GM21360 (cell line): ENCODE measurements at regions not wholly inside any gene's neighbourhood (a gene's known extent, or its start where the extent isn't known, plus 50 kb on each side); places are given as distances from the start of the nearest gene placed in this dataset.
"Not testable (repeated sequence)": the region's sequence is repeated elsewhere in the genome, so short reads cannot be mapped to it uniquely, and the experiment has no call there.

Experiments
- ATAC-seq: cut with Tn5 transposase; IDR thresholded peaks from one replicate; pipeline ENCODE4 v1.9.1; 2021; ENCODE audit warnings: mild to moderate bottlenecking, moderate library complexity; ENCODE audit not compliant: unreplicated experiment

DNA sequence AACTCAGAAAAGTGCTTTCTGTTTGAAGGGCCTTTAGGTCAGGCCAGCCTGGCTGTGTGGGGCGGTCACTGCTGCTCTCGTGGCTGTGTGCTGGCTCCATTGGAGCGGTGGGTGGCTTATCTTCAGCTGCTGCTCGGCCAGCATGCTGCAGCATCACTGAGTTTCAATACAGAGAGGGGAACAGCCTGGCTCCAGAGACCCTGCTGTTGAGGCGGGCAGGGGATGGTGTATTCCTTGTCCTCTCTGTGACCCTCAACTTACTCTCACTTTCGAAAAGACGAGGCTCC lies 248.5 kb upstream of the ONECUT1 start:
- ATAC-seq = no peak

DNA sequence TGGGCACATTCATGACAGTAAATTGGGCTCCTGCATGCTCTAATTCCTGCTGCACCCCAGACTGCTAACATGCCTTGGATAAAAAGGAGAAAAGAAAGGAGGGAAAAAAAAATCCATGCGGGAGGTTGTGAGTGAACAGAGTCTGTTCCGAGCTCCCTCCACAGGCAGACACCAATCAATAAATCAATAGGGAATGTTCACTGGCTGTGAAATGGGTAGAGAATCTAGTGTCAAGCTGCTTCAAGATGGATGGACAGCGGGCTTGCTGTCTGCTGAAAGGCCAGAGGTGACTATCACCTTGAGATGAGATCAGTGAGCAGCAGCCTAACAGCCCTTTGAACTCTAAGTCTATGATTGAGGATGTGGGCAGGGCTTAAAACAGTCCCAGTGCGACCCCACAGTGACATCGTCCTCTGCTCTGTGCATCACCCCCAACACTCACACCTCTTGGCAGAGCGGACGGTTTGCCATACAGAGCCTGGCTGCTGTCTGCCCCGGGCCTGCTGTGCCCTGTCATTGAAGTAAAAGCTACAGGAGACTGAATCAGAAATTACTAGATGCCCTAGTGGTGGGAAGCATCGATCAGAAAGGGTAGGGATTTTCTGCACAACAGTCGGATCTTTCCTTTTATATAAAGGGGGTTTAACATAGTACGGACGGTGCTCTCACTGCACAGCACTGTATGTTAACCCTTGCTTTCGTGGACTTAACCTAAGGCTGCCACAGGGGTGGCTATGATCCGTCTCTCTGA lies 247.9 kb upstream of the ONECUT1 start:
- no peak for ATAC-seq

DNA sequence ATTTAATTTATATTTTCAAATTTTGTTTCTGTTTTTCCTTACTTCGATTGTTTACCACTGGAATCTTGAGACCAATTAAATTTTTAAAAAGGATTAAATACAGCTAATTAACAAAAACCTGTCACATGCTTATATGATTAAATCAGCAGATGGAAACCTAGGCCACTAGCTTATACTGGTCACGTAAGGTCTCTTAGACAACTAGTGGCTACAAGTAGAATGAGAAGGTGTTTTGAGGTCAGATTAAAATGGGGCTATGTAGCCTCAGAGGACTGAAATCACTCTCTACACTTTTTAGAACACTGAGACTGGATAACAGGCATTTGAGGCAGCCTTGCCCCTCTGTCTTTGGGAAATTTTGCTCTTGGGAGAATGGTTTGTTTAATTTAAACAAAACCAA lies 246.5 kb upstream of the ONECUT1 start:
- no peak for ATAC-seq

DNA sequence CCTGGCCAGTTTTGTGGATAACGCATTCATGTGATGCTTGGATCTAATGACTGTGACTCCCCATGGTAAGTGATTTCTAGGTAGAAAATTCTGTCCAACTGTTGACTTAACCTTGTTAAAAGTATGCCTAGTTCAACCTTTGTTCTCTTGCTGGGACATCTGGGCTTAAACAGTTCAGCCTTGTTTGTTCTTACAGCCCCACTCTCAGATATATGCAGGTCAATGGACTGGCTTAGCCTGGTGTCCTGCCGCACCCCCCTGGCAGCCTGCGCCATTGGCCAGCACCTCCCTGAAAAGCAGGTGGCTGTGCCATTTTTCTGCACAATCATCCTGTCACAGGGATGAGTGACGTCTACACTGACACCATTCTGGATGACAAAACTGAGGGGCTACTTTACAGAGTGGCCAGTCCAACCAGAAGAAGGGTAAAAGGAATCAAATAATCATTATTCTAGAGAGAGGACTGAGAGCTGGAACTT lies 244.7 kb upstream of the ONECUT1 start:
- no peak for ATAC-seq

DNA sequence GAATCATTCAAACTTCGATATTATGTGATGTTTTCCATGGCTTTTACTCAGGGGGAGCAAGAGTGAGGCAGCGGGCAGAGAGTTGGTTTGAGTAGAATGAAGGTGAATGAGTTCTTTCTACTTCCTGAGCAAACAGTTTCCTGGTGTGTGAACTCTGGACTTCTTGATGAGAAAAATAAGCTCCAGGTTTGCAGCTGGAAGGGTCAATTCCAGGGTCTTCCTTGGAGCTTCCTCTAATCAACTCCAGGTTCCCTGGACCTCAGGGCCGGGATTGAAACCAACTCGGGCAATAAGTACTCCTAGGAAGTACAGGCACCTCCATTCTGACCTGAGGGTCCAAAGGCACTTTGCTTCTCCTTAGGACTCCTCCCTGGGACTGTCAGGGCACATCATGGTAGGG lies 243.6 kb upstream of the ONECUT1 start:
- no peak for ATAC-seq

DNA sequence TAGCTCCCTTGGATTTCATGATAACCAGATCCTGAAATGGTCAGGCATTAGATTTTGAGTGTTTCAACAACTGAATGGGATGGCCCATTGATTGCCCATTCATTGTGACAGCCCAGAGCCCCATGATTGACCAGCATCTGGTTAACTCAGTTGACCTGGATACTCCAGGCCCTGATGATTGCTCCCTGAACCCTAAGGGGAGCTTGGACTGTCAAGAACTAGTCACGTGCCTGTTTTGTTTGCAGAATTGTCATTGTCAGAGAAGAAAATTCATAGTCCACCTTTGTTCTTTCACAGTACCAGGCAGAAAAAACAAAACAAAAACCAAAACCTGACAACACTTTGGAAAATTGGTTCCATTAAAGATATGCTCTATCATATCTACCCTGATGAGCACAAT lies 241.3 kb upstream of the ONECUT1 start:
- ATAC-seq = no peak

DNA sequence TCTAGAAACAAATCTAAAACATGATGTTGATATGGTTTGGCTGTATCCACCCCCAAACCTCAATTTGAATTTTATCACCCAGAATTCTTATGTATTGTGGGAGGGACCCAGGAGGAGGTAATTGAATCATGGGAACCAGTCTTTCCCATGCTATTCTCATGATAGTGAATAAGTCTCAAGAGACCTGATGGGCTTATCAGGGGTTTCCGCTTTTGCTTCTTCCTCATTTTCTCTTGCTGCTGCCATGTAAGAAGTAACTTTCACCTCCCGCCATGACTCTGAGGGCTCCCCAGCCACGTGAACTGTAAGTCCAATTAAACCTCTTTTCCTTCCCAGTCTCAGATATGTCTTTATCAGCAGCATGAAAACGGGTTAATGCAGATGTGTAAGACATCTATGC lies 232.7 kb upstream of the ONECUT1 start:
- no peak for ATAC-seq

DNA sequence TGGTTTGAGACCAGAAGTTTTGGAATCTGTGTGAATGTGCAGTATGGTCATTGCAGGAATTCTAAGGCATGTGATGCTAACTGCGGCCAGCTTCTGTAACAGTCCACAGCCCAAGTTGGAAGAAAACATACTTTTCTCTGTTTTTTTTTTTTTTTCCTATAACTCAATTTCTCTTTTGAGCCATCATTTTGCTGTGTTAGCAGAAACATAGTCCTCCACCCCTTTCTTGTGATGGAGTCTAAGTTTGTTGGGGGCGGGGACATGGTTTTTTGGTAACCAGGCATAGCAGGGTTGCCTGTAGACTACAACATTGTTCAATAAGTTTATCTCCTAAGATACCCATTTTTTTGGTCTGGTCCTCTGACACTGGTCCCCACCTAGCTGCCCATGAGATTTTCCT lies 223.2 kb upstream of the ONECUT1 start:
- ATAC-seq = no peak

DNA sequence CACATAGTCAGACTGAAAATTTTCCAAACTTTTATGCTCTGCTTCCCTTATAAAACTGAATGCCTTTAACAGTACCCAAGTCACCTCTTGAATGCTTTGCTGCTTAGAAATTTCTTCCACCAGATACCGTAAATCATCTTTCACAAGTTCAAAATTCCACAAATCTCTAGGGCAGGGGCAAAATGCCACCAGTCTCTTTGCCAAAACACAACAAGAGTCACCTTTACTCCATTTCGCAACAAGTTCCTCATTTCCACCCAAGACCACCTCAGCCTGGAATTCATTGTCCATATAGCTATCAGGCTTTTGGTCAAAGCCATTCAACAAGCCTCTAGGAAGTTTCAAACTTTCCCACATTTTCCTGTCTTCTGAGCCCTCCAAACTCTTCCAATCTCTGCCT lies 221.6 kb upstream of the ONECUT1 start:
- ATAC-seq = not testable (repeated sequence)

DNA sequence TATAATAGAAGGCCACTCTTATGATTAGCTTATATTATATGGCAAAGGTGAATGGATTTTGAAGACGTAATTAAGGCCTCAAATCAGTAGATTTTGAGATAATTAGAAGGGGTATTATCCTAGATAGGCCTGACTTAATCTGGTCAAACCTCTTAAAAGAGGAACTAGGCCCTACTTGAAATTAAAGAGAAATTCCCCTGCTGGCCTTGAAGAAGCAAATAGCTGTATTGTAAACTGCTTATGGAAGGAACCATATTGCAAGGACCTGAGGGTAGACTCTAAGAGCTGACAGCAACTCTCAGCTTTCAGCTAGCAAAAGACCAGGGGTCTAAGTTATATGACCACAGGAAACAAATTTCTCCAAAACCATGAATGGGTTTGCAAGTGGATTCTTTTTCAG lies 219.0 kb upstream of the ONECUT1 start:
- no peak for ATAC-seq

DNA sequence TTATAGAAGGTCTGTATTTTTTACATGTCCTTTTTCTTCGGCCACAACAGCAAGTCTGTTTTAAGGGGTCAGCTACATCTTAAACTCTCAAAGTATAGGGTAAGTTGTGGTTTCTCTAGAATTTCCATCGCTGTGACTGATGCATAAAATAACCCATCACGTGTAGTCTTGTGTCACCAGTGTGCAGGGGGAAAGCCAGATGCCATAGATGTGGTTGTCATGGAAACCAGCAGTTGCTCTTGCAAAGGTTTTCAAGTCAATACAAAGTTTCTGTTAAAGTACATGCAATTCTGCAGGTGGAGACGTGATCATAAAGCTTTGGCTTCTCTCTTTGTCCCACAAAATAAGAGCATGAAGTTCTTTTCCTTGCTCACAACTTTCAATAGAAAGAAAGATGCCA lies 210.3 kb upstream of the ONECUT1 start:
- ATAC-seq = no peak

DNA sequence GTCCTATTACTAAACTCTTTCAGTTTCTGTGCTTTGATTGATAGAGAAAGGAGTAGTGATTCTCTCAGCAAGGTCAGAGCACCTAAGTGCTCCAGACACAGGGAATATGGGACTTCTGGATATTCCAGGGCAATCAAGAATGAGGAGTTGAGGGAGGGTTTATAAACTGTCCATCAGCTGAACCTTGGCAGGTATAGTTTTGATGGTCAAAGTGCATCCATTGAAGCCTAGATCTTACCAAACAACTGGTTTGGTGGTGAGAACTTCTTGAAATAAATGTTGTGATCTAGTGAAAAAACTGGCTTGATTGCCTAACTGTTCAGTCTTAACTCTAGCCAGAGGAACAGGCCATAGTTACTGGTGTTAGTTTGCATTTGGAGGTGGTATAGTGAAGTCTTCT lies 207.0 kb upstream of the ONECUT1 start:
- ATAC-seq = no peak

DNA sequence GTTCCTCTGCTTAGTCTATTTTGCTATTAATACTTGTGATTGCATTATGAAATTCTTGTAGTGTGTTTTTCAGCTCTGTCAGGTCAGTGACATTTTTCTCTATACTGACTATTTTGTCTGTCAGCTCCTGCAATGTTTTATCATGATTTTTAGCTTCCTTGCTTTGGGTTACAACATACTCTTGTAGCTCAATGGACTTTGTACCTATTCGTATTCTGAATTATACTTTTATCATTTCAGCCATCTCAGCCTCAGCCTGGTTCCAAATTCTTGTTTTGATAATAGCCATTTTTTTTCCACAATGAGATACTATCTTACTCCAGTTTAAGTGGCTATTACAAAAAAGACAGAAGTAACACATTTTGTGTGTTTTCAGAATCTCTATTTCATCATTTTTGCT lies 204.2 kb upstream of the ONECUT1 start:
- no peak for ATAC-seq

DNA sequence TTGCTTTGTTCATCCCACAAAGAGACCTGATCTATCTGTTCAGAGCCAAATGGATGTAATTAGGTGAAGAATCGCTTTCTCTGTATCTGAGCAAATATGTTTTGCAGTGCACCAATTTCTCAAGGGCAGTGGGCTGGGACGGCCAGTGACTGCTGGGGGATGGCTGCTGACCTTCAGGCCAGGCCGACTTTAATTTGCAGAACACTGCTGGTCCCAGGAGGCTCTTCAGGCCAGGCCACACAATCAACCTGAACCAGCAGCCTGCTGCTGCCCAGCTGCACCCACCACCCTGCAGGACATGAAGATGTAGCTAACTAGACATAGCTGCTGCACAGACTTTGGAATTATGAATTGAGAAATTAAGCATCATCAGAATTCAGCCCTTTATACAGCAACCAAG lies 194.4 kb upstream of the ONECUT1 start:
- ATAC-seq = no peak

DNA sequence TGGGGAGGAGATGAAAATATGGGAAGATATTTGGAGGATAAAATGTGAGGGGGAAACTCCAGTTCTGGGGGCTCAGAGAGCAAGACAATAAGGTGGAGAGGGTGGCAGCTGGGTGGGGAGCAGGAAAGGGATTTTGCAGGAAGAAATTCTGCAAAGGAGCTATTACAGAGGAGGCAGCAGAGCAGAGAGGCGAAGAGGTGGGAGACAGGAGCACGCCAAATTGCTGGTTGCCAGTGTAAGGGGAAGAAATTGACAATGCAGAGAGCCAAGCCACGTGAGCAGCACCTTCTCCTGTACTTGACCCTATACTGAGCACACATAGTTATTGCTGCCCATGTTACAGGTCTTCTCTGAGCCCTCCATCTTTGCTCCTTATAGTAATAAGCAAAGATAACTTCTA lies 190.3 kb upstream of the ONECUT1 start:
- no peak for ATAC-seq

DNA sequence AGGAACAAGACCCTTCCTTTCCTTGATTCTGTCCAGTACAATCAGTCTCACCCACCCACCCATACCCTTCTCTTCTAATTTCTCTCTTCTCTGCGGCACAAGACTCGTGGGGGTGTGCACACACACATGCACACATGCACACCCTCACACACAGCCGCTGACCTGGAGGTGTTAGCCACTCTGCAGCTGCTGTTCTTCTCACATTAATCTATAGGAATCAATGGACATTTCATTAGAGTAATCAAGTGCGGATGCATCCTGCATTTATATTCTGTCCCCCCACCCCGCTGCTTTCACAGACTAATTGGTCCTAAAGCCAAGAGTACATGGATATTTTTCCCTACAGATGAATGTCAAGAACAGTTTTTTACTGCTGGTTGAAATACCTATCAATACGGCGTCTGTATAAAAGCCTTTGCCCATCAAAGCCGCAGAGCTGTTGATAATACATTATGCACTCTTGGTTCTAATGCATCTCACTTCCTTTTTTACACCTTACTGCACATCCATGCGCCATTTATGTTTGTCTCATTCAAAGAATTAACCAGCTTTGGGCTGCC lies 186.5 kb upstream of the ONECUT1 start:
- ATAC-seq = no peak

DNA sequence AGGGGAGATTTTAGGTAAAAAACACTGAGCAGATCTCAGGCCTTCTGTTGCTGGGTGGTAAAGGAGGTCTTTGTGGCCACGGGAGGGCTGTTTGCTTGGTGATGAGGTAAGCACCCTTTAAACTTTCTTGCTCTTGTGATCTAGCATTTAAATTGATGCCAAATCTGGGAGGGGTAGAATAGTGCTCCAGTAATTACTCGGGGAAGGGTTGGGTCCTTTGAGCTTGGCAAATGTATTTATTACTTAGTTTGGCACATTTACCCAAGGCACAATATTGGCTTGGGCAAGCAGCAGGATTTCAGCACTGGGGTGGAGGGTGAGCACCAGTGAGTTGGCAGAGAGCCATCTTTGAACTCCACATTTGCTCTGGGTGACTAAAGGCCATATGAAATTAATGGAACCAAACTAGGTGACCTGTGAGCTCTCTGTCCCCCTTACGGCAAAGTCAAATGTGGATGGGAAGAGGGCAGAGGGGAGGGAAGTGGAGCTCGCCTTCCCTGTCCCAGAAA lies 185.9 kb upstream of the ONECUT1 start:
- no peak for ATAC-seq

DNA sequence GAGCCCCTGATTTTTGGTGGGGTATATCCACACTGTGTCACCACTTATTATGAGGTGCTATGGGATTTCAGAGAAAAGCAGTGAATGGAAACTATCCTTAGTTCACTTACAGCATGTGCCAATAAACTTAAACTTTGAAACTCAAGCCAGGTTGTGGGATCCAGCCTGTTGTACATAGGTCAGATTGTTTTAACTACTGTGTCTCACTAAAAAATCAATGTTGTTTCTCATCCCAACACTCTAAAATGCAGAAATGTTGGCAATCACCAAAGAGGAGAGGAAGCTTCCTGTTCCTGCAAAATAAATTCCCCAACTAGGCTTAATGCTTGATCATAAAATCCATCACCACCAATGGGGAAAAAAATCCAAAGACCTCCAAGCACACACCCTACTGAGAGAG lies 173.7 kb upstream of the ONECUT1 start:
- no peak for ATAC-seq

DNA sequence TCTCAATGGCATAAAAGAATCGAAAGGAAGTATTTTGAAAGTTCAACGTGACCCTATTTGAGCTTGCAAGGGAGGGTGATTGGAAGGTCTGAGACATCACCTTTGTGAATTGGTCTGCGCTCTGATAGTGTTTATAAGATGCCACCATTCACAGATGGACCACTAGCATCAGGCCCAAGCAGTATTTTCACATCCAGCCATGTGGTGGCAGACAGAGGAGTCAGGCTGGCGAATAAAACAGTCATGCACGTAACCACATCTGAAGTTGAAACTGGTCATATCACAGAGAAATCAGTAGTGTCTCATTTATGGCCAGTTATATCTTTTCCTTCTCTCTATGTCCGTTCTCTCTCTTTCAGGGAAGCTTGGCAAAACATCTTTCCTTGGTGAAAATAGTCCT lies 170.1 kb upstream of the ONECUT1 start:
- no peak for ATAC-seq

DNA sequence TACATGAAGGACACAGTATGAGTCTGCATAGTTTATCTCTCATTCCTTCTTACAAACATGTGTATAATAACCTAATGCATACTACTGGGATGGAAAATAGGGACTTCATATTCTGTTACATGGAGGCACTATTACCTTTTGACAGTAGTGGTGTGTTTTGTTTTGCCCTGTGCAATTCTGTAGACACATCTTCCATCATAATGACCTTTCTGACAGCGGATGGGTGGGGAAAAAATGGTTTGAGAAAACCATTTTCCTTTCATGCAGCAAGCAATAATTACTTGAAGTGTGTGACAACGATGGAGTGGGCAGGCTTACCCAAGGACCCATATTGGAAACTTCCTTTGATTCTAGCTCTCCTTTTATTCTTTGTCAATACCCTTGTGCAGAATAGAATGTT lies 153.6 kb upstream of the ONECUT1 start:
- ATAC-seq = no peak

DNA sequence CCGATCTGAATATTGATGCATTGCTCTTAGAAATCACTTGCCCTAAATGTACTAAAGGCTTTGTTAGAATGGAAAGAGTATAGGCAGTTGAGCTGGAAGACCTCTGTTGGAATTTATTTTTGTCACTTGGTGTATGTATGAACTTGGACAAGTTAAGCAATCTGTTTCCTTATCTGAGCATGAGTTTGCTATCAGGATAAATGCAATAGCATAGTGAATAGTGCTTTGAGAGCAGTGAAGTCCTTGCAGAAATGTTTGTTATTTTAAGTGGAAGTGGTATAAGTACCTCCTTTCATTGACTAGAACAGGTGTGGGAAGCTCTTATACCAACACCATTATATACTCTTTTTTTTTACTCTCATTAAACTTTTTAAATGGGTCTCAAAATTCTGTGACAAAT lies 146.4 kb upstream of the ONECUT1 start:
- ATAC-seq = no peak

DNA sequence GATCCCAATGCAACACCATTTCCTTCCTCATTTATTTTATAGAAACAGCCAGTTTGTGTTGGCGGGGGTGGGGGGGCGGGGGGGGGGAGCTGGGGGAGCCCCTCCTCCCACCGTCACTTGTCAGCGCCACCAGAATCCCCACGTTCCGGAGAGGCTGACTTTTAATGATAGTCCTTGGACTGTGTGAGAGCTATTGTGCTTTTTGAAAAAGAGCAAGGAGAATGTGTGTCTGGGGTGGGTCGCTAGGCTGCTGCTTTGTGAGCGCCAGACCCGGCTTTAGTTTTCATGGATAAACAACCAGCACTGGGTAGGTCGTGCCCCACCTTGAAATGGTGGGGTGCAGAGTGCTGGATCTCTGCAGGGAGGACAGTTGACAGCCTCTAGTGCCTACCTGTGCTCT lies 135.0 kb upstream of the ONECUT1 start:
- ATAC-seq = no peak

DNA sequence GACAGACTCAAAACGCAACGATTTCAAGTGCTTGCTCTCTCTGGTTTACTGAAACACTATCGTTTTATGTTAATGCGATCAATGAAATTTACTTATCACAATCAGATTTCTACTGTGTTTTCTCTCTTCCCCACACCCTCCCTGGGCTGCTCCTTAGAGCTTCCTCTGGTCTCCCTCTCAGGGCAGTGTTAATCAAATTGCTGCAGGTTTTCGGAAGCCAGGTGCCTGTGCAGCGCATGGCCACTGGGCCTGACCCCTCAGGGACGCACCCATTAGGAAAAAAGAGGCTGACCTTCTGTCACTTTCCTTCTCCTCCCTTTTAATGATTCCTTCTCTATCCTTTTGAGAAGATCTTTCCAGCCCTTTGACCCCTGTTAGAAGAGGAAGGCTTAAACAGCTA lies 134.5 kb upstream of the ONECUT1 start:
- no peak for ATAC-seq
